Fibroblast of skin of back (primary cell): ENCODE measurements at regions not wholly inside any gene's neighbourhood (a gene's known extent, or its start where the extent isn't known, plus 50 kb on each side); places are given as distances from the start of the nearest gene placed in this dataset.
A peak's percentile ranks its signal among the peaks of the same experiment; 100 is the strongest.
"Not testable (repeated sequence)": the region's sequence is repeated elsewhere in the genome, so short reads cannot be mapped to it uniquely, and the experiment has no call there.

Source experiments
- DNase-seq: peaks from one replicate; pipeline ENCODE4 v3.0.0-alpha.2; 2013

GRCh38 chr6:99219788-99220187 is 129.7 kb downstream of the FAXC start:
- no peak for DNase-seq

GRCh38 chr6:99216959-99217358 is 132.5 kb downstream of the FAXC start:
- no peak for DNase-seq

- DNase-seq = no peak
Observed at GRCh38 chr6:99195986-99196655, 153.4 kb downstream of the FAXC start.

- DNase-seq = no peak
Observed at GRCh38 chr6:99192561-99192960, 156.9 kb downstream of the FAXC start.

- DNase-seq = no peak
Observed at GRCh38 chr6:99189823-99190721, 159.4 kb downstream of the FAXC start.

- DNase-seq = no peak
Observed at GRCh38 chr6:99187429-99187828, 162.0 kb downstream of the FAXC start.

GRCh38 chr6:99186417-99186816 is 163.1 kb downstream of the FAXC start:
- no peak for DNase-seq

- DNase-seq = no peak
Observed at GRCh38 chr6:99185525-99185924, 163.9 kb downstream of the FAXC start.

GRCh38 chr6:99184696-99185095 is 164.8 kb downstream of the FAXC start:
- no peak for DNase-seq

GRCh38 chr6:99183066-99183465 is 166.4 kb downstream of the FAXC start:
- no peak for DNase-seq

GRCh38 chr6:99181174-99181573 is 168.3 kb downstream of the FAXC start:
- DNase-seq = no peak

- no peak for DNase-seq
Observed at GRCh38 chr6:99178168-99178567, 171.3 kb downstream of the FAXC start.

GRCh38 chr6:99177736-99178135 is 171.7 kb downstream of the FAXC start:
- DNase-seq = no peak

- no peak for DNase-seq
Observed at GRCh38 chr6:99165838-99166237, 183.6 kb downstream of the FAXC start.

GRCh38 chr6:99152347-99152643 is 197.2 kb downstream of the FAXC start:
- DNase-seq = no peak

- peak; percentile 24 for DNase-seq
Observed at GRCh38 chr6:99151634-99152346, 197.7 kb downstream of the FAXC start.

GRCh38 chr6:99148761-99149160 is 200.7 kb downstream of the FAXC start:
- DNase-seq = no peak

GRCh38 chr6:99148111-99148510 is 200.4 kb upstream of the FBXL4 start:
- no peak for DNase-seq

GRCh38 chr6:99147206-99147605 is 199.5 kb upstream of the FBXL4 start:
- no peak for DNase-seq

GRCh38 chr6:99146711-99147110 is 199.0 kb upstream of the FBXL4 start:
- DNase-seq = no peak

GRCh38 chr6:99145738-99146137 is 198.0 kb upstream of the FBXL4 start:
- DNase-seq = no peak

- DNase-seq = no peak
Observed at GRCh38 chr6:99143108-99143861, 195.5 kb upstream of the FBXL4 start.

GRCh38 chr6:99141906-99142305 is 194.2 kb upstream of the FBXL4 start:
- DNase-seq = not testable (repeated sequence)
